Erythroblast (primary cell): ENCODE measurements at regions not wholly inside any gene's neighbourhood (a gene's known extent, or its start where the extent isn't known, plus 50 kb on each side); places are given as distances from the start of the nearest gene placed in this dataset.

ENCODE experiments used
- GATA1 ChIP-seq: IDR thresholded peaks from 2 replicates; pipeline ENCODE4 v1.6.1; 2011; ENCODE audit warnings: low read depth, mild to moderate bottlenecking, control low read depth, low read length, moderate library complexity
- POLR2A ChIP-seq: IDR thresholded peaks from 2 replicates; pipeline ENCODE4 v1.6.1; 2011; ENCODE audit warnings: mild to moderate bottlenecking, low read length

- no peak for TF ChIP-seq POLR2A
- no peak for TF ChIP-seq GATA1
Measured at GRCh38 chr21:16633831-16634459, 878.9 kb upstream of the CXADR start.
